GM19455 (cell line): ENCODE measurements at regions not wholly inside any gene's neighbourhood (a gene's known extent, or its start where the extent isn't known, plus 50 kb on each side); places are given as distances from the start of the nearest gene placed in this dataset.

Experiments used
- ATAC-seq: cut with Tn5 transposase; IDR thresholded peaks from one replicate; pipeline ENCODE4 v1.9.1; 2021; ENCODE audit not compliant: unreplicated experiment

- ATAC-seq = no peak
These were observed 181.5 kb downstream of the USP12 start for GRCh38 chr13:26989957-26990713.

DNA sequence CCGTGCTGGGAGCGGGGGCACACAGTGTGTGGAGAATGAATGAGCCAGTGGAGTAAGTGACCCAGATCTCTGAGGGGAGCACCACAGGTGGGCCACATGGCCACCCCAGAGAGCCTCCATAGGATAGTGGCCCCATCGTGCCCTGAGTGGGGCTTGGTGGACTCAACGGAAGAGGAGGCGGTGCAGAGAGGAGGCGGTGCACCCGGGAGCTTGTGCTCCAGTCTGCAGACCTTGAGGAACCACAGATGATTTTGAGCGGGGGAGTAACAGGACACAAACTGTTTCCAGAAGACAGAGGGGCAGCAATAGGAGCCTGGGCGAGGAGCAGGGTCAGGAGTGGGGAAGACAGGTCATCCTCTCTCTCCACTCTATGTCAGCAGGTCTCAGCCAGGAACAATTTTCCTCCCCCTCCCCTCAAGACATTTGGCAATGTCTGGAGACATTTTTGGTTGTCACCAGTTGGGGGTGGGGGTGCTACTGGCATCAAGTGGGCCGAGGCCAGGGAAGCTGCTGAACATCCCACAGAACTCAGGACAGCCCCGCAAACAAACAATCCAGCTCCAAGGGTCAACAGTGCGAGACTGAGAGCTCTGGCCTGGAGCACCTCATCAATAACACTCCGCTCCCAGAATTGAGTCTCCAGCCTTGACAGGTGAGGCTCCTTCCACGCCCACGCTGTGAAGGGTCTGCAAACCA lies 182.2 kb downstream of the USP12 start:
- ATAC-seq = no peak

GRCh38 chr13:26988059-26988769 lies 183.4 kb downstream of the USP12 start:
- no peak for ATAC-seq

GRCh38 chr13:26987486-26988013 lies 184.1 kb downstream of the USP12 start:
- ATAC-seq = no peak

- ATAC-seq = peak; percentile 79
These were observed 186.2 kb downstream of the USP12 start for GRCh38 chr13:26985285-26985878.

GRCh38 chr13:26984337-26984736 lies 187.3 kb downstream of the USP12 start:
- ATAC-seq = no peak

GRCh38 chr13:26983543-26984320 lies 187.9 kb downstream of the USP12 start:
- ATAC-seq = no peak

DNA sequence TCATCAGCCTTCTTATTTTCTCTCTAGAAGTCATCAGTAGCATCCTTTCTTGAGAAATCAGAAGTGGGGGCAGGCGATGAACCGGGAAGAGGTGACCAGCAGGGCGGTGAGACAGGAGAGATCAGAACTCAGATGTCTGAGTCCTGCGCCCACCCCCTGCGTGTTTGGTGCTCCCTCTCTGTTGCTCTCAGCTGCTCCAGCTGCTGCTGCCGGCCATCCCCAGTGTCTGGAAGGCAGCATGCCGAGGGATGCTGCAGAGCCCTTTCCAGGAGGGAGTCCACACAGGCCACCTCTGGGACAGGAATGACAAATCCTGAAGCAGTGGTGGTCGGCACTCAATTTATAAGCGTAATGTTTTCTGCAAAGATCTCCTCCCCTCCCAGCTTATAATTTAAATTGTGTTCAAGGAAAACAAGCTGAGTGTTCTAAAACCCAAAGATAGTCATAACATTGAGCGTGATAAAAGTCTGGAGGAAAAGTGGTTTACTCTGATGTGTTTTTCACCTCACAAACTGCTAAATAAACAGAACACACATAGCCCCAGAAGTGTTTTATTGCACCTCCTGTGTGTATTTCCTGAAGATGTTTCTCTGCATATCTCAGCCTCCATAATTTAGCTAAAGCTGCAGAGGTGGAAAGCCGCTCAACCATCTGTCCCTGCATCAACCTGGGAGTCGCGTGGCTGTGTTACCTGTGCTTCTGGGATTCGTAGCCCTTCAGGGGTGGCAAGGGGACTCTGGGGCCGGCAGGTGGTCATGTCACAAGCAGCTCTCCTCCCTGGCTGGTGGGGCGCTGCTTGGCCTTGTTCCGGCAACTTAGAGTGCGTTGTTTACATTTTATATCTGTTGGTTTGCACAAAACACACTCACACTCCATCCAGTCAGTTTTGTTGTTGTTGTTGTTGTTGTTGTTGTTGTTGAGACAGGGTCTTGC lies 191.2 kb downstream of the USP12 start:
- ATAC-seq = no peak

DNA sequence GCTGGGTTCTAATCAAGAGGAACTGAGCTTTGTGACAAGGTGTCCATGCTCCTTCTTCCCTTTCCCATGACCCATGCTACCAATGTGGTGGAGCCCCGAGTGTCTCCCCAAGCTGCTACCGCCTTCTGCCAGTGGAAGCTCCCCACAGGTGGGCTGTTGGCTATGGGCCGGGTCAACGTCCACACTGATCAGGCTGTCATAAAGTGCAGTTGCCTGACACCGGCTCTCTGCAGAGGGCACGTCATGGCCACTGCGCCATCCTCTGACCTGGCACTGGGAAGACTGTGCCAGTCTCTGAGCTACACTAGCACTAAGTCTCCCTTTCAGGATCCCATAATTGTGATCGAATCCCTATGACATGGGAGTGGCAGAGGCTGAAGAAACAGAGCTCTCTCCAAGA lies 192.3 kb downstream of the USP12 start:
- ATAC-seq = no peak

DNA sequence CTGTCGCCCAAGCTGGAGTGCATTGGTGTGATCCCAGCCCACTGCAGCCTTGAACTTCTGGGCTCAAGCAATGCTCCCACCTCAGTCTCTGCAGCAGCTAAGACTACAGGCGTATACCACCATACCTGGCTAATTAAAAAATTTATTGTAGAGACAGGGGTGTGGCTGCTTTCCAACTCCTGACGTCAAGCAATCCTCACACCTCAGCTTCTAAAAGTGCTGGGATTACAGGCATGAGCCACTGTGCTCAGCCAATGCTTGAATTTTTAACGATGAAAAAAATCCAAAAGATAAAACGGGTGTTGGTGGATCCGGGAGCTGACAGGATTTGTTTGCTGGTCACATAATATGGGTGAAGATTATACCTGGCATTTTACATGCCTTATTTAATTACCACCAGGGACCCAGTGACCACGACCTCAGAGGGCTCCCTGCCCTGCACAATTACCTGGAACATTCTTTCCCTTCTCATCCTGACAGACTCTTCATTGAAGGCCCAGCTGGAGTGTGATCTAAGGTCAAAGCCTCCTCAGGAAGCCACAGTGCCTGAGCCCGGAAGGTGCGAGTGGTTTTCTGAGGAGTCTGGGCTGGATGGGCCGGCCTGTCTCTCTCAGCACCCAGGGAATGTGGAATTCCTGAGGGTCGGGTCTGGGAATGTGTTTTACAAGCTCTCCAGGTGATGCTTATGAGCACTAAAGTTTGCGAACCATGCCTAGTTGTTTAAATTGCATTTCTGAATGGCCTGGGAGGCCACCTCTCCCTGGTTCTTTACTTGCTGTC lies 193.3 kb downstream of the USP12 start:
- ATAC-seq = no peak

DNA sequence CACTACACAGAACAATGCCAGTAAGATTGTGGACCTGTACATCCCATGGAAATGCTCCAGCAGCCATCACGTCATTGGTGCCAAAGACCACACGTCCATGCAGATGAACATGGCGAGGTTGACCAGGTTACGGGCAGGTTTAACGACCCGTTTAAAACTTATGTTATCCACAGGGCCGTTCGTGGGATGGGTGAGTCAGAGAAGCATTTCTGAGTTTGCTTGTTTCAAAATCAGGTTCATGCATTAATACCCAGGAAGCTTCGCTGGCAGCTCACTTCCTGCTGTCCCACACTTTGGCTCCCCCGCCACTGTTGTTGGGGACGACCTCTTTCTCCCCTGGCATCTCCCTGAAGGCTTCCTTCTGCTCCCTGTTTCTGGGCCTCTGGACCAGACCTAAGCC lies 194.1 kb downstream of the USP12 start:
- ATAC-seq = no peak

DNA sequence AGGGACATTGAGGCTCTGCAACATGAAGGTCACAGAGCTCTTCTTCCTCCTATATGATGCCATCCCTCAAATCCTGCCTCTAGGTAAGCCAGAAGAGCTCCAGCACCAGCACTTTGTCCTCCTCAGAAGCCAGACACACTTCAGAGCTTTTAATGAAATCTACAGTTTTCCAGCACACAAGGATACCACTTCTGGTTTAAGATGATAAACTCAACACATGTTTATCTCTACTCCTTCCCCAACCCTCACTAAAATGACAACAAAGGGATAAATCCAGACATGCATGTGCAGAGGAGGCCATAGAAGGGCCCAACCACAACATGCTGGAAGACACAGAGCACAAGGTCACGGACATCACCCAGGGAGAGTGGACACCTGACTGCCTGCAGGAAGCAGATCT lies 195.3 kb downstream of the USP12 start:
- no peak for ATAC-seq

GRCh38 chr13:26973946-26974345 lies 197.7 kb downstream of the USP12 start:
- ATAC-seq = no peak

GRCh38 chr13:26973295-26973694 lies 198.3 kb downstream of the USP12 start:
- ATAC-seq = no peak

DNA sequence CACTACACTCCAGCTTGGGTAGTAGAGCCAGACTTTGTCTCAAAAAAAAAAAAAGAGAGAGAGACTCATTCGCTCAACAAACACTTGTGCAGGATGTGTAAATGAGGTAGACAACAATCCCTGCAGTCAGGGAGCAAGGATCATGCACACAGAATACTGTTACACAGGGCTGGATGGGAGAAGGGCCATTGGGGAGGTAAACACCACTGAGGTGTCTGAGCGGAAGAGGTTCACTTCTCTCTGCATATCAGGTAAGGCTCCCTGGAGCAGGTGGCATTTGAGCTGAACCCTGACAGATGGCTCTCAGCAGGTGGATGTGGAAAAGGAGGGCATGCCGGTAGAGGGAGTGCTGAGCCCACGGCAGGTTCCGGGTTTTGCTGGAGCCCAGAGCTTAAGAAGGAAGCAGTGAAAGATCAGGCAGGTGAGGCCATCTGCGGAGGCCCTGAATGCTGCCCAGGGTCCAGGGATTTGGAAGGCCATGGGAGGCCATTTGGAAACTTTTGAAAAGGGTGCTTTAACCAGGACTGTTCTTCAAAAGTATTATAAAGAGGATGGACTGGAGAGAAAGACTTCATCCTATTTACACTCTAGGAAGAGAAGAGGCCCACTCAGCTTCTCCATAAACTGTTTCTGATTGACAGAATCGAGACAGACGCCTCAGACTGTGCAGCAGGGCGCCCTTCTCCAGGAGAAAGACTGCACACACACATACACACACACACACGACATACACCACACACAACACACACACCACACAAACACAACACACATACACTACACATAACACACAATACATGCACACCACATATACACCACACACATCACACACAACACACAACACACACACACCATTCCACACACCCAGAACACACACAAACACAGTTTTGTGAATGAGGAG lies 199.4 kb downstream of the USP12 start:
- no peak for ATAC-seq

- ATAC-seq = no peak
These were observed 202.9 kb downstream of the USP12 start for GRCh38 chr13:26968431-26969341.
